ENCODE measurements at regions not wholly inside any gene's neighbourhood (a gene's known extent, or its start where the extent isn't known, plus 50 kb on each side); places are given as distances from the start of the nearest gene placed in this dataset.

DNA sequence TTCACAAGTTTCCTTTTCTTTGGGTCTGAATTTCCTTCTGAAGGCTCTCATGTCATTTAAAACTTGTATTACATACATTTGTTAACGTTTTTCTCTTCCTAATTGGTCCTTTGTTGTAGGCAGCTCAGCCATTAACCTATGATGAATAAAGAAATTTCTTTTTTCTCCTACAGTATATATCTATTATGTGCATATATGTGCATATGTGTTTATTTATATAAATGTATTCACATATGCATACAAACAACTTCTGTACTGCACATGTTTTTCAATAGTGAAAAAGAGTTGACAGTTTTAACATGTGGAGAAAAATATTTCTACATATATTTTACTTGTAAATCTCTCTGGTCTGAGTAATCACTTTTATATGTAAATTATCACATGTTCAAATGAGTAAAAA is 1674.9 kb upstream of the PCDH20 start:
- no peak for DNase-seq
- no peak for TF ChIP-seq POLR2A (IDR thresholded peaks at IDR 0.05; ENCODE audit: low read length)

DNA sequence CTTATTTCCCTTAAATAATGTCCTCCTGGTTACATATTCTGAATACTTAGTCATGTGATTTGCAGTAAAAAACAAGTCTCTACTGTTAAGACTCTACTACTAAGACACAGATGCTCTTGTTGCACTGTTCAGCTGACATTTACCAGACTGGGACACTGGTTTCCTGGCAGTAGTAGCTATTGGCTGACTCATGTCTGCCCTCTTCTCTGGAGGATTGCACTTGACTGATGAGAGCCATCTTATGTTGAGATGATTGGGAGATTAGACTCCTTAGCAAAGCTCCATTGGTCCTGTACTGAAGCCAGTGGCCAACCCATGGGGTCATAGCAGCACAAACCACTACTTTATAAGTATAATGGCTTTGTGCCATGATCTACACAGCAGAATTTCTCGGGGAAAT is 1672.6 kb upstream of the PCDH20 start:
- TF ChIP-seq GATA1 (IDR thresholded peaks at IDR 0.05; ENCODE audit: low read depth, low read length) = no peak
- no peak for TF ChIP-seq POLR2A (IDR thresholded peaks at IDR 0.05; ENCODE audit: low read length)
- no peak for DNase-seq

DNA sequence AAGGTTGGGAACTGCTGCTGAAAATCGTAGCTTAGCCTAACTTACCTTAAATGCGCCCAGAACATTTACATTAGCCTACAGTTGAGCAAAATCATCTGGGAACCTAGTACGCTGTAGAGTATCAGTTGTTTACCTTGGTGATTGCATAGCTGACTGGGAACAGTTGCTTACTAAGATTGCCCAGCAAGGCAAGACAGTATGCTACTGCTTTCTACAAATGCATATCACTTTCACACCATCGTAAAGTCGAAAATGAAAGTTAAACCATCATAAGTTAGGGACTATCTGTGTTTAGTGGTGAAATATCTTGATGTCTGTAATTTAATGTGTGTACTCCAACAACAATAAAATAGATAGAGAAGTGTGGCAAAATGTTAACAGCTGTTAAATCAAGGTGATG is 1670.6 kb upstream of the PCDH20 start:
- DNase-seq = no peak
- TF ChIP-seq GATA1 (IDR thresholded peaks at IDR 0.05; ENCODE audit: low read depth, low read length) (no peak), POLR2A (IDR thresholded peaks at IDR 0.05; ENCODE audit: low read length) (no peak)

DNA sequence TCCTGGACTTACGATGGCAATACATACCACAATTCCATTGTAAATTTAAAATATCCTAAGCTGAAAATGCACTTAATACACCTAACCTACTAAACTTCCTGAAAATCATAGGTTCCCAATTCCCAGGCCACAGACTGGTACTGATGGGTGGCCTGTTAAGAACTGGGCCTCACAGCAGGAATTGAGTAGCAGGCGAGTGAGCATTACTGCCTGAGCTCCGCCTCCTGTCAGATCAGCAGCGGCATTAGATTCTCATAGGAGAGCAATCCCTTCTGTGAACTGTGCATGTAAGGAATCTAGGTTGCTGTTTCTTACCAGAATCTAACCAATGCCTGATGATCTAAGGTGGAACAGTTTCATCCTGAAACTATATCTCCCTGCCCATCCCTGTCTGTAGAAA is 1670.2 kb upstream of the PCDH20 start:
- DNase-seq = no peak
- TF ChIP-seq POLR2A (IDR thresholded peaks at IDR 0.05; ENCODE audit: low read length) = no peak
- no peak for TF ChIP-seq GATA1 (IDR thresholded peaks at IDR 0.05; ENCODE audit: low read depth, low read length)

DNA sequence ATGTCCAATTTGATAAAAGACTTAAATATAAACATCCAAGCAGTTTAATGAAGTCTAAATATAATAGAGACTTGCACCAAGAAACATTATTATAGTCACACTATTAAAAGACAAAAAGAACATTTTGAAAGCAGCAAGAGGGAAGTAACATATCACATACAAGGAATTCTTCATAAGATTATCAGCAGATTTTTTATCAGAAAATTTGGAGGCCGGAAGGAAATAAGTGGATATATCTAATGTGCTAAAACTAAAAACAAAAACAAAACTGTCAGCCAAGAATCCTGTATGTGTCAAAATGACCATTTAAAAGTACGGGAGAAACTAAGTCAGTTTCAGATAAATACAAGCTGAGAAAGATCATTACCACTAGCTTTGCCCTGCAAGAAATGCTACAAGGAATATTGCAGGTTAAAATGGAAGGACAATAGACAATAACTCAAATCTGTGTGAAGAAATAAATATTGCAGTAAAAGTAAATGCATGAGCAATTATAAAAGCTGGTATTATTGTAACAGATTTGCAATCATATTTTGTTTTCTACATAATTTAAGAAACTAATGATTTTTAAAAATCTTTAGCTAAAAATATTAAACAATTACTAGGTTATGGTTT is 1665.9 kb upstream of the PCDH20 start:
- DNase-seq = no peak
- no peak for TF ChIP-seq GATA1 (IDR thresholded peaks at IDR 0.05; ENCODE audit: low read depth, low read length)
- TF ChIP-seq POLR2A (IDR thresholded peaks at IDR 0.05; ENCODE audit: low read length) = no peak

DNA sequence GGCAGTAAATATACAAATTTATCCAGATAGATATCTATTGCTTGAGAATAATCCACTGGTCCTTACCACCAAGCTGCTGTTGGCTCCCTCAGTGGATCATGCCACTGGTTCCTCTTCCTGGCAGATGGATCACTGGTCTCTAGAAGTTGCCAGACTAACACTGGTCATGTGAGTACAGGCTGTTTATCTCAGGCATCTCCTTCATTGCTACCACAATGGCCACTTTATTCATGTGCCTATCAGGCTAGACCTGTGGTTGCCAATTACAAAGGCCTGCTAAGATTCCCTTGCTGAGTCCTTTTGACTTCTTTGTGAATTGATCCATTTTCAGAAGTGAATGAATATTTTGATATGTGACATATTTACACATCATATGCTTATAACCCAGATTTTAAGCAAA is 1659.5 kb upstream of the PCDH20 start:
- TF ChIP-seq GATA1 (IDR thresholded peaks at IDR 0.05; ENCODE audit: low read depth, low read length) (no peak), POLR2A (IDR thresholded peaks at IDR 0.05; ENCODE audit: low read length) (no peak)
- no peak for DNase-seq

DNA sequence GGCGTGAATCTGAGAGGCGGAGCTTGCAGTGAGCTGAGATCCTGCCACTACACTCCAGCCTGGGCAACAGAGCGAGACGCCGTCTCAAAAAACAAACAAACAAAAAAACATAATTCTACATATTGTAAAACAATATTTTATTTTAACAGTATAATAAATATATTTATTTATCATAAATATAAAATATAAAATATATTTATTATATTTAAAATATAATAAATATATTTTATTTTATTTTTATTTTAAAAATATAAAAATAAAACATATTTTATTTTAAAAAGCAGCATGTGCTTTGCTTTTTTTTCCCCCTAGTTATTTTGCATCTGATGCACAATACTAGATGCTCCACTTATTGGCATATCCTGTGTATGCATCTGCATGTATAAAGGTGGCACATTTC is 1634.6 kb upstream of the PCDH20 start:
- DNase-seq = no peak
- TF ChIP-seq POLR2A (IDR thresholded peaks at IDR 0.05; ENCODE audit: low read length) (no peak), GATA1 (IDR thresholded peaks at IDR 0.05; ENCODE audit: low read depth, low read length) (no peak)

DNA sequence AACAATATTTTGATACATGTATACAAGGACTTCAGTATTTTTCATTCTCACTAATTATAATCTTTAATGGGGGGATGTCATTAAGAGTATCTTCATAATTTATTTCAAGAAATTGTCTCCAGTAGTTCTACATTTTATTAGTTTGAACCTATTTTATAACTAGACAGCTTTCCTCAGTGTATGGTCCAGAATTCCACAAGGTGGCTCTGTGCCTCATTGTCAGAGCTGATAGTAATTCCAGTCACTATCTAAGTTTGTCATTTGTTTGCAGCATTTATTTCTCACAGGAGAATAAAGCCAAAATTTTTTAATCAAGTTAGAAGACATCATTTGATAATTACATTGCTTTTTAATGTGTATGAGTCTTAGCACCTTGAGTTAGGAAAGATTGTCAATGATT is 1633.0 kb upstream of the PCDH20 start:
- TF ChIP-seq POLR2A (IDR thresholded peaks at IDR 0.05; ENCODE audit: low read length) (no peak), GATA1 (IDR thresholded peaks at IDR 0.05; ENCODE audit: low read depth, low read length) (no peak)

DNA sequence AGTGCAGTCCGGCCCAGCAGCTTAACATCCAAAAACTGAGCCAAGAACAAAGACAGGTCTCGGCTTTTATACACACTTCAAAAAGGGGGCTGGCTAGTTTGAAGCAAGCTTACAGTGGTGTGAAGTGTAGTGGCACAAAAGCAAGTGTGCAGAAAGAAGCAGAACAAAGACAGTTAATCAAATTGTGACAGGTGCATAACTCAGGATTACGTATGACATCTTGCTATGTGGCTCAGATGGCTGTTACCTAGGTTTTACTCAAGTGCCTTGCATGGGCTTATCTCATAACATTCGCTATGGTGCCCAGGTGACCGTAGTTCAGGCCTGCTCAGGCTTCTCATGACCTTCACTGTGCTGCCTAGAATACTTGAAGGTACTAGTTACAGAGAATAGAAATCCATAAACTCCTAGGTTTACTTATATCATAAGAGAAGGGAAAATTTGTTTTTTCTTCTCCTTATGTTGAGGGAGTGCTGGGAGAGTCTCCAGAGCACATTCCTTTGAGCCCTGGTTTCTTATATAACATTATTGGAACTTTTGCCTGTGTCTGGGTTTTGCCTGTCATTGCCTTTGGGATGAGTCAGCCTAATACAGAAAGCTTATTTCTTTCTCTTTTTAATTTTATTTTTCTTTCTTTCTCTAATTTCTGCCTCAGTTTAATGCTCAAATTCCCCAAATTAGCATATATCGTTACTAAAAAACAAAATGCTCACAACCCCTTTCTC is 1629.1 kb upstream of the PCDH20 start:
- TF ChIP-seq GATA1 (IDR thresholded peaks at IDR 0.05; ENCODE audit: low read depth, low read length) = no peak
- TF ChIP-seq POLR2A (IDR thresholded peaks at IDR 0.05; ENCODE audit: low read length) = no peak
- no peak for DNase-seq

More for the DNA sequence above, 1633.0 kb upstream of the PCDH20 start:
- no peak for DNase-seq

DNA sequence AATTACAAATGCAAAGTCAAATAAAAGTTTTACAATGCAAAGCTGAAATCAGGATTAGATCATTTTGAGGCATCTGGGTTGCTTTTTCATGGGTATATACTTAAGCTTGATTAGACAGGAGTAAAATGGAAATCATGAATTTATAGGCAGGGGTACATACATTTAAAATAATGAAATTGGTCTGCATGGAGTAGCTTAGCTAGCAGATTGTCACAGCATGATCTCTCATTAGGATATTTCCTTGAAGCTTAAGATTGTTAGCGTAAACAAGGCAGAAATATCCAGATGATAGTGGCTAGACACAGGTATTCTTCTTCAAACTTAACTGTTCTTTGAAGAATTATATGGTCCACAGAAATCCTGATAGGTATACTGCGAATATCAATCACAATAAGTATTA is 1627.0 kb upstream of the PCDH20 start:
- no peak for TF ChIP-seq GATA1 (IDR thresholded peaks at IDR 0.05; ENCODE audit: low read depth, low read length)
- no peak for TF ChIP-seq POLR2A (IDR thresholded peaks at IDR 0.05; ENCODE audit: low read length)
- no peak for DNase-seq

DNA sequence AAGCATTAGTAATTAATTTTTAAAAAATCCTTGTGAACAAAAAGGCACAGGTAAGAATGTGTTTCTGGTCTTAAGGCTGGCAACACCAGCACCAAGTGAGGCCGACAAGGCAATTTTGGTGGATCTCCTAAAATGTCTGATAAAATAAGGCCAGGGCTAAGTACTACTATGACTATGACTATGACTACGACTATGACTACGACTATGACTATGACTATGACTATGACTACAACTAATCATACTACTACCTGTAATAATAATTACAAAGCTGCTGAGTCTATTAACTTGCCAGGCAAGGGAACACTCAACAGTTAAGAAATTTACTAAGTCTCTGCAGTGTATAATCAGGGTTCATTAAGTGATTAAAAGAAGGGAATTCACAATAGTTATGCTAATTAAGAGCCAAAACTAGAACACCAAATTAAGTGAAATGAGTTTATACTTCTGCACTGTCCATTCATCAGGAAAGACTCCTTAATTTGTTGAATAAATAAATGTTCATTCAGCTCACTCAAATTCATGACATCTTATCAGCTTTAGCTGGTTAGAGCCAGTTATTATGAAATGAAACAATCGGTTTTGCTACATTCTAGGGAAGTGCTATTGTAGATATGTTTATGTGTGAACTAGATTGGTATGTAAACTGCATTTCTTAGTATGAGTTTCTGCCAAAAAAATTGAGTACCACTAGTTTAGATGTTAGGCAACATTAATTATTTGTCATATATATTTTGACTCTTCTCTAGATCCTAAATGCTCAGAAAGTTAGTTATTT is 1626.2 kb upstream of the PCDH20 start:
- TF ChIP-seq POLR2A (IDR thresholded peaks at IDR 0.05; ENCODE audit: low read length) (no peak), GATA1 (IDR thresholded peaks at IDR 0.05; ENCODE audit: low read depth, low read length) (no peak)
- DNase-seq = no peak

DNA sequence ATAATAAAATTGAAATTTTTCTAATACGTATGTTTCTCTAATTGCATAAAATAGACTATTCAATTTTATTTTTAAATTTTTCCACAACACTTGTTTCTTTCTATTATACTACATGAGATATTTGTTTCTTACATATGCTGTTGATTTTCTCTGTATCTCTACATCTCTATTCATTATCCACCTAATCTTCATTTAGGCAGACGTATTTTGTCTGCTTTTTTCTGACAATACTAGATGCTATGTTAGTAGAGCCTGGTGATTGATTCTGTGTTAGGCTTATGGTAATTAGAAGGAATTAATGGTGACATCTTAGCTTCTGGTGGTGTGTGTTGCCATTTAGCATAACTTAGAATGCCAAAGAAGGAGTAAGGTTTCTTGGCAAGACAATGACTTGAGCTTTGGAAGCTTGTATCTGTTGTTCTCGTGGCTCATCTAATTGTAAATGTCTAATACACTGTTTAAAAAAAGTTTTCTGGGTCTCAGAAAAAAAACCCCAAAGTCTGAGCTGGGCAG is 1610.7 kb upstream of the PCDH20 start:
- no peak for DNase-seq
- no peak for TF ChIP-seq GATA1 (IDR thresholded peaks at IDR 0.05; ENCODE audit: low read depth, low read length)
- TF ChIP-seq POLR2A (IDR thresholded peaks at IDR 0.05; ENCODE audit: low read length) = no peak

DNA sequence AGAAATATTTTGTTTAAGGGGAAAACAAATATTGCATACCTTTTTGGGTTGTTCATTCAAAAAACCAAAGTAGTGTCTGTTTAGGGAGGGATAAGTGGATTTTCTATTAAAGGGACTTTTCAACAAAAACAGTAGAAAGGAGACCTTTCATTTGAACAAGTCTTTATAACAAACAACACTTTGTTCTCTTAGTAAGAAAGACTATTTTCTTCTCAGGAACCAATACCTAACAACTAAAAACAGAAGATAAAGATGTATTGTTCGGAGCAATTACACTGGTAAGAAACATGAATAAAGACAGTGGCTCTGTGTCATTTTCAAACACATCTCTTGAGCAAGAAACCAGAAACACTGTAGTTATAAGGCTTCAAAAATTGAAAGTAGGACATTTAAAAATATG is 1610.1 kb upstream of the PCDH20 start:
- DNase-seq = no peak
- no peak for TF ChIP-seq POLR2A (IDR thresholded peaks at IDR 0.05; ENCODE audit: low read length)

DNA sequence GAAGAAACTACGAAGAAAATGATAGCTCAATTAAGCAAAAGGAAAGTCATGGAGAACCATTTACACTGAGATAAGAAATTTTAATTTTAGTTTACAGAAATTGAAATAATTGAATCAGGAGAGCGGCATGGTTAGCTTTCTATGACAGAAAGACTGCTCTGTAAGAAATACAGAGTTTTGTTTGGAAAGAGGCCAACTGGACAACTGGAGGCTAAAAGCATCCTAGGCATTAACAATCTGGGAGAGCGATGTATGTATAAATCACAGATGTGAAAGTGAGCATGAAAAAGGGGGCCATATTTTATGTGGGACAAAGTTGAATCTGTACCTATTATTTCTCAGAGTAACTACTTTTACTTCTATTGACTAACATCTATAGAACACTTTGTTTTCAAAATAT is 1608.8 kb upstream of the PCDH20 start:
- no peak for TF ChIP-seq POLR2A (IDR thresholded peaks at IDR 0.05; ENCODE audit: low read length)
- DNase-seq = no peak

DNA sequence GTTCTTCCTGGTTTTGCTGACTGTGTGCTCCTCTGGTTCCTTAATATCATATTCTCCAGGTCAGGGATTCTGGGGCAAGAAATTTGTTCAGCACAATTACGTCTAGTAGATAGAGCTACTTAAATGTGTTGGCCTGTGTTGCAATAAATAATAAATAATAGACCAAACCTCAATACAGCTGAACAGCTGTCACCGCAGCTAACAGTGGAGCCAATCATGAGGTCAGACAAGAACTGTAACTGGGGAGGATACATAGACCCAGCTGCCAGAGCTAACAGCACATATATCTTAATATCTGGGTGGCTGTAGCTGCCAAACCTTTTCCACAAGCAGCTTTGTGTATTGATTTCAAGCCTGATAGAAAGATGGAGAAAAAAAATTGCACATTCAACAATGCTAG is 1596.3 kb upstream of the PCDH20 start:
- TF ChIP-seq POLR2A (IDR thresholded peaks at IDR 0.05; ENCODE audit: low read length) (no peak), GATA1 (IDR thresholded peaks at IDR 0.05; ENCODE audit: low read depth, low read length) (no peak)
- no peak for DNase-seq
